Myocyte (in vitro differentiated cells): ENCODE measurements at regions not wholly inside any gene's neighbourhood (a gene's known extent, or its start where the extent isn't known, plus 50 kb on each side); places are given as distances from the start of the nearest gene placed in this dataset.

Source experiments
- DNase-seq: peaks from one replicate; pipeline ENCODE4 v3.0.0-alpha.2; 2012; ENCODE audit warnings: low read depth

- no peak for DNase-seq
These were observed 341.0 kb downstream of the SOX2 start for GRCh38 chr3:182052757-182053156.

- no peak for DNase-seq
These were observed 346.8 kb downstream of the SOX2 start for GRCh38 chr3:182058488-182058887.

- DNase-seq, result no peak
These were observed 352.0 kb downstream of the SOX2 start for GRCh38 chr3:182063742-182064141.

GRCh38 chr3:182067423-182067822, 355.7 kb downstream of the SOX2 start:
- no peak for DNase-seq

GRCh38 chr3:182078316-182078715, 366.6 kb downstream of the SOX2 start:
- no peak for DNase-seq

GRCh38 chr3:182078929-182079328, 367.2 kb downstream of the SOX2 start:
- no peak for DNase-seq

- no peak for DNase-seq
These were observed 369.4 kb downstream of the SOX2 start for GRCh38 chr3:182081096-182081495.

GRCh38 chr3:182083112-182083511, 371.4 kb downstream of the SOX2 start:
- DNase-seq, result no peak

- no peak for DNase-seq
These were observed 381.0 kb downstream of the SOX2 start for GRCh38 chr3:182092662-182093262.

- no peak for DNase-seq
These were observed 382.6 kb downstream of the SOX2 start for GRCh38 chr3:182094321-182094720.

- no peak for DNase-seq
These were observed 393.2 kb downstream of the SOX2 start for GRCh38 chr3:182104881-182105280.

GRCh38 chr3:182105875-182106274, 394.1 kb downstream of the SOX2 start:
- DNase-seq, result no peak

GRCh38 chr3:182108371-182108770, 396.6 kb downstream of the SOX2 start:
- DNase-seq, result no peak

GRCh38 chr3:182111967-182112366, 400.2 kb downstream of the SOX2 start:
- no peak for DNase-seq

GRCh38 chr3:182115328-182116015, 403.7 kb downstream of the SOX2 start:
- no peak for DNase-seq

GRCh38 chr3:182116386-182116785, 404.7 kb downstream of the SOX2 start:
- no peak for DNase-seq

- DNase-seq, result no peak
These were observed 405.4 kb downstream of the SOX2 start for GRCh38 chr3:182117131-182117530.

- no peak for DNase-seq
These were observed 405.9 kb downstream of the SOX2 start for GRCh38 chr3:182117583-182117982.

- DNase-seq, result peak; percentile 24
These were observed 406.3 kb downstream of the SOX2 start for GRCh38 chr3:182118066-182118465.

GRCh38 chr3:182121401-182121800, 409.7 kb downstream of the SOX2 start:
- DNase-seq, result no peak

- no peak for DNase-seq
These were observed 411.1 kb downstream of the SOX2 start for GRCh38 chr3:182122779-182123178.

GRCh38 chr3:182124187-182124586, 412.5 kb downstream of the SOX2 start:
- DNase-seq, result peak; percentile 56

GRCh38 chr3:182124716-182125115, 413.0 kb downstream of the SOX2 start:
- DNase-seq, result no peak
